AG09319 (cell line): ENCODE measurements at regions not wholly inside any gene's neighbourhood (a gene's known extent, or its start where the extent isn't known, plus 50 kb on each side); places are given as distances from the start of the nearest gene placed in this dataset.

Experiments
- DNase-seq: peaks from one replicate; pipeline ENCODE4 v3.0.0-alpha.2; 2010; ENCODE audit warnings: low read depth; ENCODE audit errors: extremely low read depth
- TF ChIP-seq, protein P1 (sequence below): IDR thresholded peaks from 2 replicates; pipeline ENCODE4 v1.5.1; 2011; ENCODE audit warnings: low read depth, mild to moderate bottlenecking, inconsistent platforms, low read length, moderate library complexity

DNA sequence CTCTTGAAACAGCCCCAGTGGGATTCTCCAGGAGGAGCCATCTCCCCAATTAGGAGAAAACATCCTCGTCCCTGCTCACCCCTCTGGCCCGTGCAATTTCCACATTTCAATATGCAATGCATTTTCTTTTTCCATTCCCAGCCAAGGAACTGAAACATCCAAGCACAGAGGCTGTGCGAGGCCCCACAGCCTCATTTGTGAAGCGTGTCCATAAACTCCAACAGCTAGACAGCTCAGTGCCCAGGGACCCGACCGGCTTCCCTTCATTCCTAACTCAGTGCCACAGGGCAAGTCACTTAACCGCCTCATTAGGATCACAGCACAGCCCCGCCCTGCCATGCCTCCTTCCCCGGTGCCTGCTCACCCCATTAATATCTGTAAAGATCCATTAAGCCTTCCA is 204.2 kb upstream of the IGF1R start:
- no peak for DNase-seq
- TF ChIP-seq, protein P1, sequence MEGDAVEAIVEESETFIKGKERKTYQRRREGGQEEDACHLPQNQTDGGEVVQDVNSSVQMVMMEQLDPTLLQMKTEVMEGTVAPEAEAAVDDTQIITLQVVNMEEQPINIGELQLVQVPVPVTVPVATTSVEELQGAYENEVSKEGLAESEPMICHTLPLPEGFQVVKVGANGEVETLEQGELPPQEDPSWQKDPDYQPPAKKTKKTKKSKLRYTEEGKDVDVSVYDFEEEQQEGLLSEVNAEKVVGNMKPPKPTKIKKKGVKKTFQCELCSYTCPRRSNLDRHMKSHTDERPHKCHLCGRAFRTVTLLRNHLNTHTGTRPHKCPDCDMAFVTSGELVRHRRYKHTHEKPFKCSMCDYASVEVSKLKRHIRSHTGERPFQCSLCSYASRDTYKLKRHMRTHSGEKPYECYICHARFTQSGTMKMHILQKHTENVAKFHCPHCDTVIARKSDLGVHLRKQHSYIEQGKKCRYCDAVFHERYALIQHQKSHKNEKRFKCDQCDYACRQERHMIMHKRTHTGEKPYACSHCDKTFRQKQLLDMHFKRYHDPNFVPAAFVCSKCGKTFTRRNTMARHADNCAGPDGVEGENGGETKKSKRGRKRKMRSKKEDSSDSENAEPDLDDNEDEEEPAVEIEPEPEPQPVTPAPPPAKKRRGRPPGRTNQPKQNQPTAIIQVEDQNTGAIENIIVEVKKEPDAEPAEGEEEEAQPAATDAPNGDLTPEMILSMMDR, result no peak

DNA sequence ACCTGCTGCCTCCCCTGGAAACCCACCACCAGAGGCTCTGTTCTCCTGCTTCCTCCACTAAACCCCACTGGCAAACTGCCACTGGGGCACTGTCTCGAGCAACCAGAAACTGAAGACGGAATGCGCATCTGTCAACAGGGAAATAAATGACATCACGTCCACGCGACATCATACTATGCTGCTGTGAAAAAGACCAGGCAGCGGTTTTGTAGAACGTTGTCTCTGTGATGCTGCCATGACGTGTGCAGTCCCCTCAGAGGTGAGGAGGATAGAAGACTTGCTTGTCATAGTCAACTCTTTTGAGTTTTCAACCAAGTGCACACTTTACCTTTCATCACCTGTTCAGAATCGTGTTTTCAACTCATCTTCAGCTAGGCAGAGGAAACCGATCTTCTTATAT is 203.0 kb upstream of the IGF1R start:
- TF ChIP-seq, protein P1, result no peak
- DNase-seq, result no peak

DNA sequence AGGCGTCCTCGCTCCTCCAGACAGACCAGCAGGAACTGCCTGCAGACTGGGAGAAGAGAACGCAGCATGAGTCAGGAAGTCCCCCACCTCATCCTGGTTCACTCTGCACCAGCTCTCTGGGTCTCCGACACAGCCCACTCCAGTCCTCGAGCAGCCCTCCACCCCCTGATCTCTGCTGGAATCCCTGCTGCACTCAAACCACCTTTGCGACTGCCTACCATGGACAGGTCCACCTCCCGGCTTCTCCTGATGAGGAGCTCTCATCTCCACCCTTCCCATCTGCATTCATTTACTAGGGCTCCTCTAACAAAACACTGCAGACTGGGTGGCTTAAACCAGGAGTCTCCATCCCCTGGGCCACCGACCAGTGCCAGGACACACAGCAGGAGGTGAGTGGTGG is 202.3 kb upstream of the IGF1R start:
- TF ChIP-seq, protein P1, result no peak
- no peak for DNase-seq

DNA sequence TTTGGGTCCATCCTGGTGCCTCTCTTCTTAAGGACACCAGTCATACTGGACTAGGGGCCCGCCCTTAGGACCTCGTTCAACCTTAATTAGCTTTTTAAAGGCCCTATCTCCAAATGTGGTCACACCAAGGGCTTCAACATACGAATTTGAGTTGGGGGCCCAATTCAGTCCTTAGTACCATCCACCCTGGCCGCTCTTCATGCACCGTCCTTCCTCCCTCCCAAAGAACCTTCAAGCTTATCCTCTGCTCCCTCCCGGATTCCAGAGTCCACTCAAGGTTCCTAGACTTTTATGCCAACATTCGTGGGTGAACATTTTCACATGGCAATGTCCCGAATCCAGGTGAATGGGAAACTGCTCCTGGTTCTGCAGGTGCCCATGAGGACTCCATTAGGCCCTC is 201.3 kb upstream of the IGF1R start:
- TF ChIP-seq, protein P1, result no peak
- no peak for DNase-seq

DNA sequence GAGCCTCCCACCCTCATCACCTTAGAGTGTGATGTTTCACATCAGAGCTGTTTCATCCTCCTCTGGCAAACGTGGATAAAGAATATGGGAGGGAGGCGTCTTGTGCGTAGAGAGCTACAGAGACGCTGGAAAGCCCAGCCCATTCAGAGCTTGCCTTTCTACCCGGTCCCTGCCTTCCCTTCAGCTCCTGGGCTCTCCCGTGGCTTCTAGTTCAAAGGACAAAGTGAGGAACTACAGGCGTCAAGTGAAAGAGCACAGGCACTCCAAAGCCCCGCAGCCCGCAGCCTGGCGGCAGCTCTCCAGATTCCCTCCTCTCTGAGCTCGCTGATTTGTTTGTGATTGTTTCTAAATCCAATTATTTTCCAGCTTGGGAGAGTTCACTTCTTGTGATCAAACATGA is 197.1 kb upstream of the IGF1R start:
- TF ChIP-seq, protein P1, result no peak
- no peak for DNase-seq

DNA sequence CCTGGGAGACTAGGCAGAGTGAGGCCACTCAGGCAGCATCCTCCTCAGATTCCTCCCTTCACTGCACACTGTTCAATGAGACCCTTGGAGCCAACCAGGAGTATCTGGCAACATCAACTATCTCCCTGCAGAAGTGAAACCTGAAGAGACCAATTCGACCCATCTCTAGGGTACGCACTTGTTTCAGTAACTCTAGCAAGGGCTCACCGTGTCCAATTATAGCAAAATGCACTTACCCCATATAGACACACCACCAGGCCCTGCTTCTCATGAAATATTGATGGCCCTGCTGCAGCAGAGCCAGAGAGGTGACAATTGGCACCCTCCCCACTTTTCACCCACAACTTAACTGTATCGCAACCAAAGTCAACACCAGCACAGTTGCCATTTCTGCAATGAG is 196.1 kb upstream of the IGF1R start:
- DNase-seq, result no peak
- TF ChIP-seq, protein P1, result no peak

DNA sequence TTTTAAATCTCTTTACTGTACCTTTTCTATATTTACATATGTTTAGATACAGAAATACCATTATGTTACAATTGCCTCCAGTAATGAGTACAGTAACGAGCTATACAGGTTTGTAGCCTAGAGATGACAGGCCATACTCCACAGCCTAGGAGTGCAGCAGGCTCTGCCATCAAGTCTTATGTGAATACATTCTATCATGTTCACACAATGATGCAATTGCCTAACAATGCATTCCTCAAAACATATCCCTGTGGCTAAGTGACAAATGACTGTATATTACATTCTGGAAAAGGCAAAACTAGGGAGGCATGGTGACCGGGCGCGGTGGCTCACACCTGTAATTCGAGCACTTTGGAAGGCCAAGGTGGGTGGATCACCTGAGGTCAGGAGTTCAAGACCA is 192.4 kb upstream of the IGF1R start:
- TF ChIP-seq, protein P1, result no peak
- no peak for DNase-seq
